ENCODE measurements at regions not wholly inside any gene's neighbourhood (a gene's known extent, or its start where the extent isn't known, plus 50 kb on each side); places are given as distances from the start of the nearest gene placed in this dataset.

DNA sequence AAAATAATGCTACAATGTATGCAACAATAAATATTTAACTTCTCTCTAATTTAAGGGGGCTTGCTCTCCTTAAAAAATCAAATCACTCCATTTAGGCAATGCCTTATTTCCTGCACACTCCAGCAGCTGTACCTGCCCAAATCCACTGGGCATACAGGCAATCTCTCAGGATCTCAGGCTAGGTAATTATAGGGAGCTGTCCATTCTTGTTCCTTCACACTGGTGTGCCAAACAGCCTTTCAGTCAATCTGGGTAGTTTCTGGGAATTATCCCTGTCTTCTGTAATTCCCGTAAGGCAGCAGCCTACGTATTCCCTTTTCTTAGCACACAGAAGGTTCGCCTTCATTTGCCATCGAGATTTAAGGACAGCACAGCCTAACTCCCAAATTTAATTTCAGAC, 922.6 kb upstream of the SLIT2 start:
- no peak for DNase-seq (ENCODE audit: low read depth)
- TF ChIP-seq, protein P1, sequence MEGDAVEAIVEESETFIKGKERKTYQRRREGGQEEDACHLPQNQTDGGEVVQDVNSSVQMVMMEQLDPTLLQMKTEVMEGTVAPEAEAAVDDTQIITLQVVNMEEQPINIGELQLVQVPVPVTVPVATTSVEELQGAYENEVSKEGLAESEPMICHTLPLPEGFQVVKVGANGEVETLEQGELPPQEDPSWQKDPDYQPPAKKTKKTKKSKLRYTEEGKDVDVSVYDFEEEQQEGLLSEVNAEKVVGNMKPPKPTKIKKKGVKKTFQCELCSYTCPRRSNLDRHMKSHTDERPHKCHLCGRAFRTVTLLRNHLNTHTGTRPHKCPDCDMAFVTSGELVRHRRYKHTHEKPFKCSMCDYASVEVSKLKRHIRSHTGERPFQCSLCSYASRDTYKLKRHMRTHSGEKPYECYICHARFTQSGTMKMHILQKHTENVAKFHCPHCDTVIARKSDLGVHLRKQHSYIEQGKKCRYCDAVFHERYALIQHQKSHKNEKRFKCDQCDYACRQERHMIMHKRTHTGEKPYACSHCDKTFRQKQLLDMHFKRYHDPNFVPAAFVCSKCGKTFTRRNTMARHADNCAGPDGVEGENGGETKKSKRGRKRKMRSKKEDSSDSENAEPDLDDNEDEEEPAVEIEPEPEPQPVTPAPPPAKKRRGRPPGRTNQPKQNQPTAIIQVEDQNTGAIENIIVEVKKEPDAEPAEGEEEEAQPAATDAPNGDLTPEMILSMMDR (IDR thresholded peaks at IDR 0.05; ENCODE audit: control insufficient read depth, insufficient read depth, low read depth, low read length, missing control alignments): no peak

DNA sequence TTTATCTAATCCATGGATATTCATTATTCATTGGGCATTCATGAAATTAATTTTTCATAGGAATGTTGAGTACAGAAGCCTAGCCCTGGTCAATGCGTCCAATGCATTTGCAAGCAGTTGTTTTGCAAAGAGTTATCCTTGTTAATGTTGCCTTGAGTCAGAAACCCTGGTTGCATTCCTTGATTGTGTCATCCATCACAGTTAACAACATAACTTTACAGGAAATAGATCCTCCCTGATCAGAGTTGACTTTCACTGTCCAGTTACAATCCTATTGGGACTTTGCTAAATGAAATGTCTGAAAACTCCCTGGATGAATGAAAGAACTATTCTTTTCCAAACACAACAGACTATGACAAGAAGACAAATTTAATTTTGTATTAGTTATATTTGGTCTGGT, 924.3 kb upstream of the SLIT2 start:
- peak; percentile 18 for DNase-seq (ENCODE audit: low read depth)
- H3K4me3 ChIP-seq (ENCODE audit: control insufficient read depth, low read depth, low read length): no peak overlapping the region
- TF ChIP-seq, protein P1 (IDR thresholded peaks at IDR 0.05; ENCODE audit: control insufficient read depth, insufficient read depth, low read depth, low read length, missing control alignments): no peak

More for the DNA sequence above, 922.6 kb upstream of the SLIT2 start:
- no peak overlapping the region for H3K4me3 ChIP-seq (ENCODE audit: control insufficient read depth, low read depth, low read length)

DNA sequence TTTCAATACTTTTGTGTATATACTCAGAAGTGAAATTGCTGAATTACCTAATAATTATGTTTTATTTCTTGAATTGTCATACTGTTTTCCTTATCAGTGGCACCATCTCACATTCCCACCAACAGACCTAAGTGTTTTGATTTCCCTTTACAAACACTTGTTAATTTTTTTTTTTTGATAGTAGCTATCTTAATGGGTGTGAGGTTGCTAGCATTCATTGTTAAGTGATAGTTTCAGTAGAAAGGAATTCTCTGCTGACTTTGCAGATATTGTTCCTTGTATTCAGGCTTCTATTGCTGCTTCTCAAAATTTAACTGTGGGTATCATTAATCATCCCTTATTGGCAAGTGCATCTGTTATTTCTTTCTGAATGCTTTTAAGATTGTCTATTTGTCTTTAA, 927.5 kb upstream of the SLIT2 start:
- TF ChIP-seq, protein P1 (IDR thresholded peaks at IDR 0.05; ENCODE audit: control insufficient read depth, insufficient read depth, low read depth, low read length, missing control alignments): no peak
- no peak for DNase-seq (ENCODE audit: low read depth)
- H3K4me3 ChIP-seq (ENCODE audit: control insufficient read depth, low read depth, low read length): no peak overlapping the region

GRCh38 chr4:19319607-19320006, 932.1 kb upstream of the SLIT2 start:
- TF ChIP-seq, protein P1 (IDR thresholded peaks at IDR 0.05; ENCODE audit: control insufficient read depth, insufficient read depth, low read depth, low read length, missing control alignments): no peak
- no peak overlapping the region for H3K4me3 ChIP-seq (ENCODE audit: control insufficient read depth, low read depth, low read length)
- no peak for DNase-seq (ENCODE audit: low read depth)

- DNase-seq (ENCODE audit: low read depth): no peak
- no peak overlapping the region for H3K4me3 ChIP-seq (ENCODE audit: control insufficient read depth, low read depth, low read length)
- TF ChIP-seq, protein P1 (IDR thresholded peaks at IDR 0.05; ENCODE audit: control insufficient read depth, insufficient read depth, low read depth, low read length, missing control alignments): no peak
Observed at GRCh38 chr4:19317377-19317776, 934.3 kb upstream of the SLIT2 start.

GRCh38 chr4:19314116-19314515, 937.6 kb upstream of the SLIT2 start:
- TF ChIP-seq, protein P1 (IDR thresholded peaks at IDR 0.05; ENCODE audit: control insufficient read depth, insufficient read depth, low read depth, low read length, missing control alignments): no peak
- DNase-seq (ENCODE audit: low read depth): no peak
- H3K4me3 ChIP-seq (ENCODE audit: control insufficient read depth, low read depth, low read length): no peak overlapping the region

DNA sequence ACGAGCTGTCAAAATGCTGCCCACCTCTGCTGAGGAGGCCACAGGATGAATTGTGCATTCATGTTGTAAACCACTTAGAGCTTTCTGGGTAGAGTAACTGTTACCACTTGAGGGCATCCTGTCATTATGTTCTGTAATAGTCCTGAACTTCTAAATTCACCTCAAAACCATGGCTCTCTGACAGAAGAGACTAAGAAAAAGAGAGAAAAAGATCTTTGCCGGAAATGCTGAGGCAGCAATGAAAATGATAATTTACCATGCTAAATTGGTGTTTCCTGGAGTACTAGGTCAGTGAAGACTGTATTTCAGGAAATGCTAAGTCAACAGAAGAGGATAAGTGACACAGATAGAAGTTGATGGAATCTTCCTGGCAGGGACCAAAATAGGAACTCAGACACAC, 942.3 kb upstream of the SLIT2 start:
- DNase-seq (ENCODE audit: low read depth): peak; percentile 44
- no peak overlapping the region for H3K4me3 ChIP-seq (ENCODE audit: control insufficient read depth, low read depth, low read length)
- TF ChIP-seq, protein P1 (IDR thresholded peaks at IDR 0.05; ENCODE audit: control insufficient read depth, insufficient read depth, low read depth, low read length, missing control alignments): peak; percentile 60
